Fibroblast of pulmonary artery (primary cell): ENCODE measurements at regions not wholly inside any gene's neighbourhood (a gene's known extent, or its start where the extent isn't known, plus 50 kb on each side); places are given as distances from the start of the nearest gene placed in this dataset.
"Not testable (repeated sequence)": the region's sequence is repeated elsewhere in the genome, so short reads cannot be mapped to it uniquely, and the experiment has no call there.

Source experiments
- DNase-seq: peaks from one replicate; pipeline ENCODE4 v3.0.0-alpha.2; 2010; ENCODE audit warnings: low read depth
- H3K4me3 ChIP-seq: replicated peaks from 2 replicates; pipeline ENCODE4 v1.5.1; 2011; ENCODE audit warnings: low read depth, mild to moderate bottlenecking, control low read depth, low read length, moderate library complexity
- CTCF ChIP-seq: IDR thresholded peaks from 2 replicates; pipeline ENCODE4 v1.5.1; 2011; ENCODE audit warnings: mild to moderate bottlenecking, control low read depth, low read length, inconsistent platforms; ENCODE audit errors: missing control alignments

DNA sequence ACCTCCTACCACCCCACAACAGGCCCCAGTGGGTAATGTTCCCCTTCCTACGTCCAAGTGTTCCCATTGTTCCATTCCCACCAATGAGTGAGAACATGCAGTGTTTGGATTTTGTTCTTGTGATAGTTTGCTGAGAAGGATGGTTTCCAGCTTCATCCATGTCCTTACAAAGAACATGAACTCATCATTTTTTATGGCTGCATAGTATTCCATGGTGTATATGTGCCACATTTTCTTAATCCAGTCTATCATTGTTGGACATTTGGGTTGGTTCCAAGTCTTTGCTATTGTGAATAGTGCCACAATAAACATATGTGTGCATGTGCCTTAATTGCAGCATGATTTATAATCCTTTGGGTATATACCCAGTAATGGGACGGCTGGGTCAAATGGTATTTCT lies 81.6 kb downstream of the P2RY10 start:
- not testable (repeated sequence) for DNase-seq, H3K4me3 ChIP-seq

GRCh38 chrX:79035421-79035820 lies 90.2 kb downstream of the P2RY10 start:
- no peak overlapping the region for H3K4me3 ChIP-seq
- TF ChIP-seq CTCF = no peak
- DNase-seq = no peak

- no peak for DNase-seq
- no peak overlapping the region for H3K4me3 ChIP-seq
- no peak for TF ChIP-seq CTCF
Observed at GRCh38 chrX:79036157-79036880, 91.1 kb downstream of the P2RY10 start.

DNA sequence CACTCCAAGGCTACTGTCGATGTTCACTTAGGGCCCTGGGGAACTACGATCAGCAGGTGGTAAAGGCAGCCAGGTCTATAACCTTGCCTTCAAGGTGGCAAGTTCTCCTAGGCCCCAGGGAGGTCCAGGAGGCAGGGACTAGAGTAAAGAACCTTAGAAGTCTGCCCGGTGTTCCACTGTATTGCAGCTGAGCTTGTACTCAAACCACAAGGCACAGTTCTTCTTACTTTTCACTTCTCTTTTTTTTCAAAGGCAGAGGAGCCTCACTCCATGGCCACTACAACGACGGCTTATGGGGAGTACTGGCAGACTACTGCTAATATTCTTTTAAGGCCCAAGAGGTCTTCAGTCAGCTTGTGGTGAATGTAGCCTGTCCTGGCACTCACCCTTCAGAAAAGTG lies 78.8 kb upstream of the GPR174 start:
- no peak for DNase-seq
- H3K4me3 ChIP-seq = no peak overlapping the region
- TF ChIP-seq CTCF = no peak

GRCh38 chrX:79078114-79078513 lies 66.4 kb upstream of the GPR174 start:
- no peak for TF ChIP-seq CTCF
- DNase-seq = no peak
- no peak overlapping the region for H3K4me3 ChIP-seq

DNA sequence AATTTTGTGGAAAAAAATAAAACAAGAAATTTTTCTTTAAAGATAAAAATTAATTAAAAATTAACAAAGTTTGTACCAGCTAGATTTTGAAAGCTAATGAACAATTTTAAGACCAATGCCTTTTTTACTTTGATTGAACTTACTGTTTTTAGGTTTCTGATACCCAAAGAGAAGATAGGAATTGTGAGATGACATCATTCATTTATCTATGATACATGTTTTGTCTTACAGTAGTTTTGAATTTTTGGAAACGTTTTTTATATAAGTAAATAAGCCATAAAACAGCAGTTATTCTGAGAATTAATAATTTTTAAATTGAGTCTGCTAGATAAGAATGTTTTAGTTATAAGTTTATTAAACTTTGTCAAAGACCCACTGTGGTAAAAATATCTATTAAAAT lies 65.0 kb upstream of the GPR174 start:
- no peak for TF ChIP-seq CTCF
- no peak overlapping the region for H3K4me3 ChIP-seq
- DNase-seq = no peak

GRCh38 chrX:79080141-79080540 lies 64.3 kb upstream of the GPR174 start:
- no peak overlapping the region for H3K4me3 ChIP-seq
- TF ChIP-seq CTCF = no peak
- peak; percentile 28 for DNase-seq
